NT2/D1 (cell line): ENCODE measurements at regions not wholly inside any gene's neighbourhood (a gene's known extent, or its start where the extent isn't known, plus 50 kb on each side); places are given as distances from the start of the nearest gene placed in this dataset.

Experiments used
- DNase-seq: peaks from one replicate; pipeline ENCODE4 v3.0.0-alpha.2; 2011; ENCODE audit warnings: low read depth, low spot score
- H3K27me3 ChIP-seq: 2 replicates; pipeline ENCODE4 v1.6.0; 2011; ENCODE audit warnings: mild to moderate bottlenecking; ENCODE audit not compliant: insufficient read length, insufficient read depth
- H3K36me3 ChIP-seq: 2 replicates; pipeline ENCODE4 v1.6.1; 2011; ENCODE audit warnings: mild to moderate bottlenecking, low read length, mixed read lengths; ENCODE audit not compliant: insufficient read depth, insufficient read length
- H3K4me1 ChIP-seq: 2 replicates; pipeline ENCODE4 v1.5.1; 2011; ENCODE audit not compliant: insufficient read depth, insufficient read length
- H3K4me3 ChIP-seq: 2 replicates; pipeline ENCODE4 v1.5.1; 2011; ENCODE audit warnings: low read depth; ENCODE audit not compliant: insufficient read length
- H3K9ac ChIP-seq: 2 replicates; pipeline ENCODE4 v1.6.0; 2011; ENCODE audit warnings: low read depth; ENCODE audit not compliant: insufficient read length
- H3K9me3 ChIP-seq: 2 replicates; pipeline ENCODE4 v1.5.1; 2011; ENCODE audit warnings: mild to moderate bottlenecking, low read length; ENCODE audit not compliant: insufficient read depth
- SUZ12 ChIP-seq: IDR thresholded peaks from 2 replicates; pipeline ENCODE4 v1.6.1; 2011; ENCODE audit not compliant: insufficient read length, insufficient read depth; ENCODE audit errors: extremely low read depth
- YY1 ChIP-seq: IDR thresholded peaks from 2 replicates; pipeline ENCODE4 v1.6.1; 2011; ENCODE audit not compliant: insufficient read length, insufficient read depth
- ZNF274 ChIP-seq: IDR thresholded peaks from 2 replicates; pipeline ENCODE4 v1.6.1; 2011; ENCODE audit warnings: mild to moderate bottlenecking, low read depth, low read length

DNA sequence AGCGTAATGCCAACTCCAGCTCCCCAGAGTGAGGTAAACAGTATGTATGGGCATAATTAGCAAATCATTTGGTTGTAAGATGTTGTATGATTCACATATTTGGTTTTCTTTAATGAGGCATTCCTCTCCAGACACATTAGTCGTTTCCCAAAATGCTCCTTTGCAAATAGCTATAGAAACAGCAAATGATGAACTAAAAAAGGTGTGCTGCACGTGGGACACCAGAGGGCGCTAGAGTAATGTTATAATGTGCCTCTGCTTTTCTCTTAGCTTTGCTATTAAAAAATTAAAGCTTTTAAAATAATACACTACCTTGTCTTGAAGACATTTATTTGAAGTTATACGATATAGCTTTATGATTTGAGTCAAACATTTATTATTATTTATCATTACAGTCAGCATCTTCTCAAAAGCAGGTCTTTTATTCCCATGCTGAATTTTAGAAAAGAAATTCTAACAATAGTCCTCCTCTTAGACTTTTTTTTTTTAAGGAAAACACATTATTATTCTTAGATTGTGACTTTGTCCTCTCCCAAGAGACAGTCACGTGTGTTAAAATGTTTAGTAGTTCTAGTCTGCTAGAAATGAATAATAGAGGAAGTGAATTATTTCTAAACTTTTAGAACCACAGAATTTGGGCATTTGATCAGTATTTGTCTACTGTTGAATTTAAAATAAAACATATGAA is 121.6 kb upstream of the FRY start:
- Histone ChIP-seq H3K27me3 (no peaks in the 10 kb centered on the region), H3K4me3 (no peak overlapping the region), H3K4me1 (no peaks in the 10 kb centered on the region), H3K9me3 (no peaks in the 10 kb centered on the region), H3K9ac (no peak overlapping the region), H3K36me3 (no peaks in the 10 kb centered on the region)
- peak; percentile 32 for DNase-seq
- TF ChIP-seq ZNF274 = no peak
- no peak for TF ChIP-seq SUZ12
- TF ChIP-seq YY1 = no peak

- TF ChIP-seq ZNF274 = no peak
- no peak for TF ChIP-seq YY1
- TF ChIP-seq SUZ12 = no peak
- Histone ChIP-seq H3K4me1 (no peaks in the 10 kb centered on the region), H3K36me3 (no peaks in the 10 kb centered on the region), H3K4me3 (no peak overlapping the region), H3K27me3 (no peaks in the 10 kb centered on the region), H3K9ac (no peak overlapping the region), H3K9me3 (no peaks in the 10 kb centered on the region)
- DNase-seq = no peak
Measured at GRCh38 chr13:31910633-31911032, 120.9 kb upstream of the FRY start.

DNA sequence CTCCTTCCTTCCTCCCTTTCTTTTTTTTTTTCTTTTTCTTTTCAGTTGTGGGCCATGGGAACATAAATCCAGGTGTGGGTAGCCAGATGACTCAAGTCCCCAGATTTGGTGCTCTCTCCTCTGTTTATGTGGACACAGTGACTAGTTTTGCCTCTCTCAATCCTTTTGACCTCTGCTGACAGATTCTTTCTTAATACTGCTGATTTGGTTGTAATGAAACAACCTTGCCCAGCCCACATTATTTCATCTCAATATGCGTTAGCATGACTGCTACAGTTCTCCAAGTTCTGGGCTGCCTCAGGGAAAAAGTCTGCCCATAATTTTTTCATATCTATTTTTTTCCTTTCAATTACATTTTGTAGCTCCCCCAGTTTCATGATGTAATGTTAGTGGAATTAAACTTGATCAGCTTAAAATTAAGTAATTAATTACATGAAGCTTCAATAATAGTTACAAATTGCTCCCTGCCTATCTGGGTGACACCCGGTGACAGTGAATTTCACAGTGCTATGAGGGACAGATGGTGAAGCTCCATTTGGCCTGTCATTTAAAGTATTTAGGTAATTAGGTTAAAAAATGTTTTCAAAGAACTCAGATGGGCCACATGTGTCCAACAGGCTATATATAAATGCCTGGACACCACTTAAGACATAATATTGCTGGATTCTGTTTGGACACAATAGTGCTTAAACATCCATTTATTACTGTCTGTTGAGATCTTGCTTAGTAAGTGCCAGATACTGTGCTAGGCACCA is 118.8 kb upstream of the FRY start:
- H3K36me3 ChIP-seq = no peaks in the 10 kb centered on the region
- no peaks in the 10 kb centered on the region for H3K27me3 ChIP-seq
- no peaks in the 10 kb centered on the region for H3K4me1 ChIP-seq
- TF ChIP-seq ZNF274 = no peak
- no peak for TF ChIP-seq YY1
- no peak for TF ChIP-seq SUZ12
- H3K9ac ChIP-seq = no peak overlapping the region
- H3K4me3 ChIP-seq = no peak overlapping the region
- H3K9me3 ChIP-seq = no peaks in the 10 kb centered on the region
- no peak for DNase-seq

GRCh38 chr13:31913459-31913858 is 118.1 kb upstream of the FRY start:
- no peaks in the 10 kb centered on the region for H3K9me3 ChIP-seq
- no peak overlapping the region for H3K4me3 ChIP-seq
- no peaks in the 10 kb centered on the region for H3K4me1 ChIP-seq
- no peak for DNase-seq
- H3K27me3 ChIP-seq = no peaks in the 10 kb centered on the region
- TF ChIP-seq SUZ12 (no peak), ZNF274 (no peak), YY1 (no peak)
- no peak overlapping the region for H3K9ac ChIP-seq
- no peaks in the 10 kb centered on the region for H3K36me3 ChIP-seq

DNA sequence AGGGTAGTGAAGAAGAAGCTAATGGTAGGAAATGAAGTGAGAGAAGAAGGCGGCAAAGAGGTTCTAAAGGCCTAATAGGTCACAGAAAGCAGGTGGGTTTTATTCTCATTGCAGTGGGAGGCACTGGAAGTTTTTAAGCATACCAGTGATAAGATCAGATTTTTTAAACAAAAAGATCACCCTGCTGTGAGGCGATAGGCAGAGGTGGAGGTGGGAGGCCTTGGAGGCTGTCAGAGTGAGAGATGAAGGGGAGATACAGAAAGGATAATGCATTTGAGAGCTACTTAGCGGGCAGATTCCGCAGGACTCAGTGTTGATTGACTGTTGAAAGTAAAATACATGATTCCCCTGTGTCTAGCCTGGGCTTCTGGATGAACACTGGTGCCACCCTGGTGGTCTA is 116.7 kb upstream of the FRY start:
- H3K4me3 ChIP-seq = no peak overlapping the region
- H3K27me3 ChIP-seq = no peaks in the 10 kb centered on the region
- H3K9ac ChIP-seq = no peak overlapping the region
- H3K36me3 ChIP-seq = no peaks in the 10 kb centered on the region
- no peaks in the 10 kb centered on the region for H3K4me1 ChIP-seq
- TF ChIP-seq YY1 (no peak), ZNF274 (no peak), SUZ12 (no peak)
- H3K9me3 ChIP-seq = no peaks in the 10 kb centered on the region
- no peak for DNase-seq

- no peaks in the 10 kb centered on the region for H3K27me3 ChIP-seq
- no peaks in the 10 kb centered on the region for H3K36me3 ChIP-seq
- no peak overlapping the region for H3K4me3 ChIP-seq
- TF ChIP-seq YY1 (no peak), ZNF274 (no peak), SUZ12 (no peak)
- H3K9me3 ChIP-seq = no peaks in the 10 kb centered on the region
- H3K9ac ChIP-seq = no peak overlapping the region
- H3K4me1 ChIP-seq = peaks cover 3% of the 10 kb centered on the region
- DNase-seq = no peak
Measured at GRCh38 chr13:31918707-31919106, 112.9 kb upstream of the FRY start.

DNA sequence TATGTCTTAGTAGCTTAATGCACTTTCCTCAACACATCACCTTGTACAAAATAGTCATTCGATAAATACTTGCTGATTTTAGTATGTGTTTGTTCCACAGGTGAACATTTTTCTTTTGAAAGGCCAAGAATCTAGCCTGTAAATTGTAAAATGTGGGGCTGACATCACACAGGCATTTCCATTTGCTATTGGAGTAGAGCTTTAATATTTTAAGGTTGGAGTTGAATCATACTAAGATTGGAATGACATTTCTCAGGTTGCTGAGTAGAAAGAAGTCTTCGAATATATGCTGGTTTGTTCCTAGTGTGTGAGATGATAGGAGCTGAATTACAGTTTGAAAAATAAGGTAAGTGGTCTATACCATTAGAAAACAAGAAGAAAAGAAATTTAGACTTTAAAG is 112.3 kb upstream of the FRY start:
- no peak for DNase-seq
- no peak for TF ChIP-seq ZNF274
- no peak for TF ChIP-seq YY1
- TF ChIP-seq SUZ12 = no peak
- H3K27me3 ChIP-seq = no peaks in the 10 kb centered on the region

More for the DNA sequence above, 112.3 kb upstream of the FRY start:
- Histone ChIP-seq H3K36me3 (no peaks in the 10 kb centered on the region), H3K4me1 (peaks cover 3% of the 10 kb centered on the region), H3K4me3 (no peak overlapping the region), H3K9ac (no peak overlapping the region), H3K9me3 (no peaks in the 10 kb centered on the region)
